ENCODE measurements at regions not wholly inside any gene's neighbourhood (a gene's known extent, or its start where the extent isn't known, plus 50 kb on each side); places are given as distances from the start of the nearest gene placed in this dataset.

GRCh38 chr20:37455659-37456058, 65.4 kb upstream of the NNAT start:
- peaks cover 12% of the 10 kb centered on the region for H3K36me3 Mint-ChIP-seq
- no peak overlapping the region for H3K27ac Mint-ChIP-seq
- no peak for ATAC-seq
- DNase-seq (ENCODE audit: low spot score): no peak
- ChIA-PET CTCF (no interaction called here), POLR2A (no interaction called here)
- no peaks in the 10 kb centered on the region for H3K4me1 Mint-ChIP-seq
- peaks cover 21% of the 10 kb centered on the region for H3K27me3 Mint-ChIP-seq (ENCODE audit: low read depth)
- H3K4me3 Mint-ChIP-seq: no peak overlapping the region
- TF ChIP-seq PRDM15 (CRISPR knock-in tag; IDR thresholded peaks at IDR 0.05) (no peak), IRF1 (CRISPR knock-in tag; IDR thresholded peaks at IDR 0.05) (no peak), MXD4 (CRISPR knock-in tag; IDR thresholded peaks at IDR 0.05; ENCODE audit: borderline replicate concordance) (no peak), ZNF671 (CRISPR knock-in tag; IDR thresholded peaks at IDR 0.05) (no peak), AR (CRISPR knock-in tag; IDR thresholded peaks at IDR 0.05) (no peak), ZNF416 (CRISPR knock-in tag; IDR thresholded peaks at IDR 0.05) (no peak), USF2 (CRISPR knock-in tag; IDR thresholded peaks at IDR 0.05) (no peak), ZNF317 (CRISPR knock-in tag; IDR thresholded peaks at IDR 0.05; ENCODE audit: borderline replicate concordance, low read depth) (no peak), USF1 (CRISPR knock-in tag; IDR thresholded peaks at IDR 0.05) (no peak), FOXJ3 (CRISPR knock-in tag; IDR thresholded peaks at IDR 0.05; ENCODE audit: borderline replicate concordance) (no peak), NR1H2 (CRISPR knock-in tag; IDR thresholded peaks at IDR 0.05) (no peak), KAT7 (CRISPR knock-in tag; IDR thresholded peaks at IDR 0.05; ENCODE audit: borderline replicate concordance) (no peak), TEAD4 (CRISPR knock-in tag; IDR thresholded peaks at IDR 0.05) (no peak), FOXK1 (CRISPR knock-in tag; IDR thresholded peaks at IDR 0.05) (no peak), E2F1 (CRISPR knock-in tag; IDR thresholded peaks at IDR 0.05) (no peak), ZNF532 (CRISPR knock-in tag; IDR thresholded peaks at IDR 0.05; ENCODE audit: borderline replicate concordance) (no peak)
- H3K9me3 Mint-ChIP-seq: peaks cover 48% of the 10 kb centered on the region
